GM19455 (cell line): ENCODE measurements at regions not wholly inside any gene's neighbourhood (a gene's known extent, or its start where the extent isn't known, plus 50 kb on each side); places are given as distances from the start of the nearest gene placed in this dataset.

Source experiments
- ATAC-seq: cut with Tn5 transposase; IDR thresholded peaks from one replicate; pipeline ENCODE4 v1.9.1; 2021; ENCODE audit not compliant: unreplicated experiment

DNA sequence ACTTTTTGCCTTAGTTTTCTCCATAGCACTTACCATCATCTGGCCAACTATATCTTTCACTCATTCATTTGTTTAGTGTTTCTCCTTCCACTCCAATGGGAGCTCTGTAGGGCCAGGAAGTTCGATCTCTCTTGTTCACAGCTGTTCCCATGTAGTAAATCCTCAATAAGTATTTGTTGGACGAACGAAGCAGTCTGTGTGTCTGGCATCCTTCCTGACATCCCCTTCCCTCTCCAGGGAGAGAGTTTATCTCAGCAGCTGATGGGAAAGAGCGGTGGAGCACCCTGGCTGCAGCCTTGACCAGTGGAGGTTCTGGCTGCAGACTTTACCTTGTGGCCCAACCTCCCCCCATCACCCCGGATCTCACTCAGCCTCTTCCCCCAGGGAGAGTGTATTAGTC, 141.7 kb downstream of the CHST1 start:
- ATAC-seq, result no peak

GRCh38 chr11:45518833-45519535, 146.4 kb downstream of the CHST1 start:
- ATAC-seq, result no peak

DNA sequence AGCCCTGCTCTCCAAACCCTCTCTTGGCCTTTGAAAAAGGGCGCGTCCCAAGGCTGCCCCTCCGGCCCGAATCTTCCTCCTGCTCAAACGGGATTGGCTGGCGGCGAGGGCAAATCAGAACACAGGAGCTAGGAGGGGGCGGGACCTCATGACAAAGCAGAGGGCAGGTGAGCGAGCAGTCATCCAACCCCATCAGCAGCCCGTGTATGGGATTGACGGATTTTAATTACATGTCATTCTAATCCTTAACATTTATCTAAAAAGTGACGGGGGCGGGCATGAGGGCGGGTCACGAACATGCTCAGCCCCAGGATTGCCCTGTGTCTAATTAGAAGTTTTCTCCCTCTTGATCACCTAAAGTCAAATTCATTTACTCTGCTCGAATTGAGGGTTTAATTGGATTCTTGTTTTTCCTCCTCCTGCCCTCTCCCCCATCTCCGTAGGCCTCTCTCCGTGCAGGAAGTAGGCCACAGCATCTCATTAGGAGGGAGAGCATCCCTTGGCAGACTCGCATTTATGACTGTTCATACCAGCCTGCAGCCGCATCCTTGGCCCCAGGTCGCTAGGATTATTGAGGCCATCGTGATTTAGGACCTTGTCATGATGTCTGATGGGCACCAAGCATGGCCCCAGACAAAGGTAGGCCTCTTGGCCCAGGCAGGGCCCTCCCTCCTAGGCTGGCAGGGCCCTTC, 147.1 kb downstream of the CHST1 start:
- no peak for ATAC-seq

GRCh38 chr11:45517171-45517770, 148.2 kb downstream of the CHST1 start:
- no peak for ATAC-seq

DNA sequence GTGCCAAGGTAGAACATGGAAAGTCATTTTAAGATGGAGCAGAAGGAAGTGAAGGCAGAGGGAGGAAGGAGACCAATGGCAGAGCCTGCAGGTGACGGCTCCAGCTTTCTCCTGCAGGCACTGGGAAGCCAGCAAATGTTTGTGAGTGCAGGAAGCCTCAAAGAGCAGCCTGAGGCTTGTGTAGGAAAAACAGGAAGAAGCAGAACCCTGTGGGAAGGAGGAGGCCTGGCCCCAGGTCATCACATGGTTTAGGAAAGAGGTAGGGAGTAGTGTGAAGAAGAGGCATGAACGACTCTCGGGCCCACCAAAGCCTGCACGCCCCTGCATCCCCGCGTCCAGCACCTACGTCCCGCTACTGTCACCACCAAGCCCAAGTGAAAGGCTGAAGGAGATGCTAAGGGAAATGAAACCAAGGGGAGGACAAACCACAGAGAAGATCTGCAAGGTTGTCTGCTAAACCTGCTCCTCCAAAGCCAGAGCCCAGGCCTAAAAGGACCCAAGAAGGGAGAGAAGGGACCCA, 151.5 kb downstream of the CHST1 start:
- no peak for ATAC-seq

- ATAC-seq, result no peak
Measured at GRCh38 chr11:45512471-45513148, 152.8 kb downstream of the CHST1 start.

DNA sequence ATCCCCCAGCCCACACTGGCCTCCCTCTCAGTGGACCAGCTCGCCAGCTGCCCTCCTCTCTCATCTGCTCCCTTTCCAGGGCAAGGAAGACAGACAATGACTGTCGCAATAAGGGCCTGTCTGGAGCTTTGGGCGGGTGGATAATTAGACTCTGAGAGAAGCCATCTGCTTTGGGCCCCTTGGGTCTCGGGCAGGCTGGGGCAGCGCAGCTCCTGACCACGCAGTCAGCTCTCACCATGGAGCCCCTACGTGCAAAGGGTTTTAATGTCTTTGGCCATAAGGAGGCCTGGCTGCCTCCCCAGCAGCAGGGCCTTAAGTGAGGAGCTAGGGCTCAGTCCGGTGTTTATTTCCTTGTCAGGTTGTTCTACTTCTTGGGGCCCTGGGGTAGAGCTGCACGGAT, 153.9 kb downstream of the CHST1 start:
- ATAC-seq, result no peak

DNA sequence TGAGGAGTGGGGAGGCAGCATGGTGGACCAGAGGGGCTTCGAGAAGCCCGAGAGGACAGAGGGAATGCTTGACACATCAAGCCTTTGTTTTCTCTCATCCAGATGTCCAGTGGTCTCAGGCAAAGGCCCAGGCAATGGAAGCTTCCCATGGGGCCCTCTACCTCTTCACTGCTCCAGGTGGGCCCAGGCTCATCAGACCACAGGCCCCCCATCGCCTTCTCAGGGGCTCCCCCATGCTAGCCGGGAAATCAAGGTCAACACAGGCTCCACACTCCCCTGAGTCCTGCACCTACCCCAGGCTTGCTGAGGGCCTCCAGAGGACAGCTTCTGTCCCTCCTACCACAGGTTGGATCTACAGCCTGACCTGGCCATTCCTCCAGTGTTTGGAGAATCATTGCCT, 157.5 kb downstream of the CHST1 start:
- no peak for ATAC-seq

- no peak for ATAC-seq
Measured at GRCh38 chr11:45503311-45503710, 162.1 kb downstream of the CHST1 start.

DNA sequence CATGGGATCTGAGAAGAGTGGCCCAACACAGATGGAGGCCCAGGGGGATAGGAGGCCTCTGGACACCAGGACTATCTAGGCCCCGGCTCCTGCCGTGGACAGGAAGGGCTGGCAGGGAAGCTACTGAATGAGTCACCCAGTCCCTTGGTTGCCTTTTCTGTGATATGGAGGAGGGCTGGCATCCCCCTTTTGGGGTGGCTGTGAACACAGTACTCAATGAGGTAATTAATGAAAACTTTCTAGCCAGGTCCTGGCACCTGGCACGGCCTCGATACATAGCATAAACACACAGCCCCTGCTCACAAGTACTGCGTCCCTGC, 163.2 kb downstream of the CHST1 start:
- no peak for ATAC-seq

GRCh38 chr11:45501392-45502225, 163.8 kb downstream of the CHST1 start:
- ATAC-seq, result no peak

- ATAC-seq, result no peak
Measured at GRCh38 chr11:45500451-45500850, 165.0 kb downstream of the CHST1 start.

DNA sequence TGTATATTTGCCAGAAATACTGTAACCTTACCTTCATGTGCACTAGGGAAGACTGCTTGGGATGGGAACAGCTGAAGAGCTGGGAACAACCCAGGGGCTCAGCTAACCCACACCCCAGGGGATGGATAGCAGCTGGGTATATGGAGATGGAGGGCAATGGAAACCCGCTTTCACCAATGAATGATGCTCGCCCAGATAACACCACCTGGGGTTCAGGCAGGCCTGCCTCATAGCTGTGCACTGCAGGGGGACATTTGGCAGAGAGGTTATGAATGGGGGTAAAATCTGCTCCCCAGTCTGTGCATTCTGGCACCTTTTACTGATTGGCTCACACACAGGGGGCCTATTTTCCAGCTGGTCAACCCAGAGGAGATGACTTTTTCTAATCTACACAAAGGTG, 170.7 kb downstream of the CHST1 start:
- ATAC-seq, result no peak

GRCh38 chr11:45489281-45489905, 176.0 kb downstream of the CHST1 start:
- ATAC-seq, result no peak

GRCh38 chr11:45486461-45486860, 179.0 kb downstream of the CHST1 start:
- ATAC-seq, result no peak

DNA sequence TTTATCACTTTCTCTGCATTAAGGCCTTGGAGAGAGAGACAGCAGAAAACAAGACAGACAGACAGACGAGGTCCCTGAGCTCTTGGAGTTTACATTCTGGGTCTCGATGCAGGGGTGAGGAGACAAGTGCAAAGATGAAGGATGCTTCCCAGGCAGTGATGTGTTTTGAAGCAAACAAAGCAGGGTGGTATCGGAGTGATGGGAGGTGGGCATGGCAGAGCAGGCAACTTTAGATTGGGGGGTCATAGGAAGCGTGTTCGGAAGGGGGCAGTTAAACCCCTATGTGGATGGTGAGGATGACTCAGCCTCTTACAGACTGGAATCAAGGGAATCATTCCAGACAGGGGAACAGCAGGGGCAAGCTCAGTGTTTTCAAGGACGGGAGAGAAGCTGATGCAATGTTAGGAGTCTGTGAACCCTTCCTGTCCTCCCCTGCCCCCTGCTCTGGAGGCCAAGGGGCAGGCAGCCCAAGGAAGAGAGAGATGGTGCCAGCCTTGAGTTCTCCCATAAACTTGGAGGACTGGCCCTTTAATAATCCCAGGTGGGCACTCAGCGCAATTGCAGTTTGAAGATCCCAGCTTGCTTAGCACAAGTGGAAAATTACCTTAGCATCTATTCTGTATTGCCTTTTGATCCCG, 180.2 kb downstream of the CHST1 start:
- no peak for ATAC-seq

GRCh38 chr11:45484326-45484883, 181.0 kb downstream of the CHST1 start:
- no peak for ATAC-seq

- ATAC-seq, result no peak
Measured at GRCh38 chr11:45483416-45483815, 182.0 kb downstream of the CHST1 start.

- no peak for ATAC-seq
Measured at GRCh38 chr11:45482331-45482730, 183.1 kb downstream of the CHST1 start.

- no peak for ATAC-seq
Measured at GRCh38 chr11:45481026-45481425, 184.4 kb downstream of the CHST1 start.
